Testis (tissue), 2 donors: ENCODE measurements at regions not wholly inside any gene's neighbourhood (a gene's known extent, or its start where the extent isn't known, plus 50 kb on each side); places are given as distances from the start of the nearest gene placed in this dataset.

Experiments
- DNase-seq: peaks from one replicate; pipeline ENCODE4 v3.0.0-alpha.2; 2019
- H3K27ac ChIP-seq, 2 donors: fragments of 200-600 bp; sonication (generic); one replicate each; pipeline ENCODE4 v1.5.1; 2019
- H3K27me3 ChIP-seq: fragments of 200-600 bp; sonication (generic); one replicate; pipeline ENCODE4 v1.5.1; 2019
- H3K36me3 ChIP-seq: fragments of 200-600 bp; sonication (generic); one replicate; pipeline ENCODE4 v1.5.1; 2017; ENCODE audit warnings: low read depth; ENCODE audit errors: missing control alignments
- H3K4me1 ChIP-seq: fragments of 200-600 bp; sonication (generic); one replicate; pipeline ENCODE4 v1.5.1; 2019
- H3K4me3 ChIP-seq, 2 donors: fragments of 200-600 bp; sonication (generic); one replicate each; pipeline ENCODE4 v1.5.1; 2017 to 2019
- H3K9me3 ChIP-seq: fragments of 200-600 bp; sonication (generic); one replicate; pipeline ENCODE4 v1.5.1; 2017
- CTCF ChIP-seq, 3 experiments: fragments of 450-650 bp in 2 of 3; fragments of 200-600 bp in 1 of 3; sonication (generic) in 1 of 3; IDR thresholded peaks; one replicate each; pipeline ENCODE4 v1.5.1; 2016 to 2019; ENCODE audit warnings: antibody characterized with exemption in 3 of 3, mild to moderate bottlenecking in 2 of 3, moderate library complexity in 1 of 3
- POLR2A ChIP-seq: fragments of 450-650 bp; IDR thresholded peaks from one replicate; pipeline ENCODE4 v1.6.1; 2017; ENCODE audit warnings: antibody characterized with exemption, mild to moderate bottlenecking, moderate library complexity
- WGBS, 2 donors: methylation state at CpG; one replicate each; pipeline ENCODE4 v1.1.5; 2018; 5-methylcytosine and 5-hydroxymethylcytosine counted together
- intact Hi-C: fragments of 100-400 bp; cut with DNase I; formaldehyde crosslinking; loops from one replicate; pipeline ENCODE4 v1.15.1; 2023; ENCODE audit warnings: low total_unique reads

GRCh38 chr4:123632693-123633030 lies 236.1 kb downstream of the SPRY1 start:
- Histone ChIP-seq H3K36me3 (no peaks in the 10 kb centered on the region), H3K9me3 (no peaks in the 10 kb centered on the region), H3K27ac (no peak overlapping the region), H3K4me1 (no peaks in the 10 kb centered on the region), H3K4me3 (no peak overlapping the region), H3K27me3 (no peaks in the 10 kb centered on the region)
- intact Hi-C loops: no loop called here
- DNase-seq: no peak
- TF ChIP-seq POLR2A (no peak), CTCF (IDR thresholded peaks at IDR 0.05) (no peak)
- 60 to 68% methylated on average over 3 of the region's 3 CpGs for WGBS, 2 donors

- no peaks in the 10 kb centered on the region for H3K9me3 ChIP-seq
- intact Hi-C loops: no loop called here
- no peaks in the 10 kb centered on the region for H3K36me3 ChIP-seq
- no peak for TF ChIP-seq CTCF (IDR thresholded peaks at IDR 0.05)
- no peak for TF ChIP-seq POLR2A
- no peaks in the 10 kb centered on the region for H3K27me3 ChIP-seq
- no peak overlapping the region for H3K4me3 ChIP-seq
- 75 to 86% methylated on average over 1 of the region's 1 CpG for WGBS, 2 donors
- H3K4me1 ChIP-seq: no peaks in the 10 kb centered on the region
- H3K27ac ChIP-seq: no peak overlapping the region
- DNase-seq: no peak
Measured at GRCh38 chr4:123638834-123639233, 242.2 kb downstream of the SPRY1 start.

- Histone ChIP-seq H3K4me1 (no peaks in the 10 kb centered on the region), H3K4me3 (no peak overlapping the region), H3K27ac (no peak overlapping the region), H3K36me3 (no peaks in the 10 kb centered on the region), H3K27me3 (no peaks in the 10 kb centered on the region), H3K9me3 (no peaks in the 10 kb centered on the region)
- DNase-seq: no peak
- no peak for TF ChIP-seq CTCF (IDR thresholded peaks at IDR 0.05)
- TF ChIP-seq POLR2A: no peak
- intact Hi-C loops: no loop called here
Measured at GRCh38 chr4:123640271-123640670, 243.7 kb downstream of the SPRY1 start.

GRCh38 chr4:123640824-123641223 lies 244.2 kb downstream of the SPRY1 start:
- no peak for DNase-seq
- H3K36me3 ChIP-seq: no peaks in the 10 kb centered on the region
- intact Hi-C loops: no loop called here
- TF ChIP-seq CTCF (IDR thresholded peaks at IDR 0.05) (no peak), POLR2A (no peak)
- no peaks in the 10 kb centered on the region for H3K4me1 ChIP-seq
- no peaks in the 10 kb centered on the region for H3K27me3 ChIP-seq
- no peak overlapping the region for H3K4me3 ChIP-seq
- WGBS, 2 donors: 90 to 97% methylated on average over 2 of the region's 2 CpGs
- H3K27ac ChIP-seq: no peak overlapping the region
- no peaks in the 10 kb centered on the region for H3K9me3 ChIP-seq

GRCh38 chr4:123643691-123644090 lies 247.1 kb downstream of the SPRY1 start:
- TF ChIP-seq POLR2A (no peak), CTCF (IDR thresholded peaks at IDR 0.05) (no peak)
- DNase-seq: no peak
- no peak overlapping the region for H3K4me3 ChIP-seq
- no peaks in the 10 kb centered on the region for H3K27me3 ChIP-seq
- H3K4me1 ChIP-seq: no peaks in the 10 kb centered on the region
- intact Hi-C loops: no loop called here
- H3K27ac ChIP-seq: no peak overlapping the region
- H3K36me3 ChIP-seq: no peaks in the 10 kb centered on the region
- 93 to 97% methylated on average over 1 of the region's 1 CpG for WGBS, 2 donors
- no peaks in the 10 kb centered on the region for H3K9me3 ChIP-seq
